ENCODE measurements at regions not wholly inside any gene's neighbourhood (a gene's known extent, or its start where the extent isn't known, plus 50 kb on each side); places are given as distances from the start of the nearest gene placed in this dataset.
A peak's percentile ranks its signal among the peaks of the same experiment; 100 is the strongest.

- H3K27ac ChIP-seq: peak overlapping the region; percentile 60 to 75
- no peaks in the 10 kb centered on the region for H3K27me3 ChIP-seq
- TF ChIP-seq POLR2A (IDR thresholded peaks at IDR 0.05): no peak
- no peak for TF ChIP-seq CTCF (IDR thresholded peaks at IDR 0.05)
- intact Hi-C loops (cut with DNase I; ENCODE audit: low total_unique reads): no loop called here
- H3K4me3 ChIP-seq: no peak overlapping the region
- WGBS, 2 donors: 55 to 73% methylated on average over 1 of the region's 1 CpG
- no peaks in the 10 kb centered on the region for H3K36me3 ChIP-seq (ENCODE audit: low read depth, missing control alignments)
- no peaks in the 10 kb centered on the region for H3K9me3 ChIP-seq
- DNase-seq: no peak
- H3K4me1 ChIP-seq: peaks cover 27% of the 10 kb centered on the region
Observed at GRCh38 chr11:32331792-32332191, 103.5 kb downstream of the WT1 start.

GRCh38 chr11:32332990-32333319 lies 102.4 kb downstream of the WT1 start:
- DNase-seq: peak; percentile 37
- no peaks in the 10 kb centered on the region for H3K36me3 ChIP-seq (ENCODE audit: low read depth, missing control alignments)
- WGBS, 2 donors: 6 to 9% methylated on average over 14 of the region's 14 CpGs
- TF ChIP-seq CTCF (IDR thresholded peaks at IDR 0.05): no peak
- TF ChIP-seq POLR2A (IDR thresholded peaks at IDR 0.05): no peak
- H3K27ac ChIP-seq: peak overlapping the region; percentile 74 to 75
- no peaks in the 10 kb centered on the region for H3K9me3 ChIP-seq
- intact Hi-C loops (cut with DNase I; ENCODE audit: low total_unique reads): no loop called here
- peak overlapping the region; percentile 43 to 60 for H3K4me3 ChIP-seq
- H3K4me1 ChIP-seq: peaks cover 27% of the 10 kb centered on the region
- no peaks in the 10 kb centered on the region for H3K27me3 ChIP-seq

- no peaks in the 10 kb centered on the region for H3K27me3 ChIP-seq
- H3K4me3 ChIP-seq: peak overlapping the region; percentile 43 to 60
- H3K36me3 ChIP-seq (ENCODE audit: low read depth, missing control alignments): no peaks in the 10 kb centered on the region
- TF ChIP-seq POLR2A (IDR thresholded peaks at IDR 0.05) (no peak), CTCF (IDR thresholded peaks at IDR 0.05) (no peak)
- peak; percentile 91 for DNase-seq
- H3K27ac ChIP-seq: peak overlapping the region; percentile 74 to 75
- WGBS, 2 donors: 1 to 18% methylated on average over 13 to 51 of the region's 57 CpGs
- intact Hi-C loops (cut with DNase I; ENCODE audit: low total_unique reads): no loop called here
- no peaks in the 10 kb centered on the region for H3K9me3 ChIP-seq
- H3K4me1 ChIP-seq: peaks cover 27% of the 10 kb centered on the region
Observed at GRCh38 chr11:32333320-32333991, 101.9 kb downstream of the WT1 start.

GRCh38 chr11:32334822-32335221 lies 100.5 kb downstream of the WT1 start:
- Histone ChIP-seq H3K4me3 (no peak overlapping the region), H3K27ac (peak overlapping the region; percentile 22 to 75), H3K27me3 (no peaks in the 10 kb centered on the region), H3K36me3 (ENCODE audit: low read depth, missing control alignments) (no peaks in the 10 kb centered on the region), H3K4me1 (peaks cover 27% of the 10 kb centered on the region), H3K9me3 (no peaks in the 10 kb centered on the region)
- 78 to 79% methylated on average over 7 to 8 of the region's 8 CpGs for WGBS, 2 donors
- intact Hi-C loops (cut with DNase I; ENCODE audit: low total_unique reads): no loop called here
- DNase-seq: peak; percentile 53
- no peak for TF ChIP-seq POLR2A (IDR thresholded peaks at IDR 0.05)
- TF ChIP-seq CTCF (IDR thresholded peaks at IDR 0.05): peak; percentile 18 to 24 (median 23)

Data from testis (tissue), 2 donors.